ENCODE measurements at regions not wholly inside any gene's neighbourhood (a gene's known extent, or its start where the extent isn't known, plus 50 kb on each side); places are given as distances from the start of the nearest gene placed in this dataset.
"Not testable (repeated sequence)": the region's sequence is repeated elsewhere in the genome, so short reads cannot be mapped to it uniquely, and the experiment has no call there.

- Histone ChIP-seq H3K4me1 (ENCODE audit: low read depth, poor library complexity, severe bottlenecking) (no peaks in the 10 kb centered on the region), H3K27me3 (ENCODE audit: insufficient read depth, low read depth) (no peaks in the 10 kb centered on the region), H3K36me3 (ENCODE audit: insufficient read depth) (no peaks in the 10 kb centered on the region), H3K4me2 (no peak overlapping the region), H2AFZ (ENCODE audit: low read depth) (no peak overlapping the region), H3K9ac (no peak overlapping the region), H3K79me2 (ENCODE audit: insufficient read depth, low read depth) (no peaks in the 10 kb centered on the region), H3K27ac (no peak overlapping the region), H4K20me1 (ENCODE audit: insufficient read depth) (no peaks in the 10 kb centered on the region), H3K4me3 (IDR thresholded peaks at IDR 0.05; ENCODE audit: insufficient read depth, low read depth, low read length) (no peak overlapping the region)
- TF ChIP-seq CTCF (conservative IDR thresholded peaks at IDR 0.05; ENCODE audit: low read depth, low read length): no peak
Measured at GRCh38 chr20:12535316-12535715, 473.5 kb upstream of the SPTLC3 start.

GRCh38 chr20:12535770-12536169 is 473.0 kb upstream of the SPTLC3 start:
- H3K27ac ChIP-seq: no peak overlapping the region
- H3K4me2 ChIP-seq: no peak overlapping the region
- H3K36me3 ChIP-seq (ENCODE audit: insufficient read depth): no peaks in the 10 kb centered on the region
- H3K27me3 ChIP-seq (ENCODE audit: insufficient read depth, low read depth): no peaks in the 10 kb centered on the region
- H3K4me1 ChIP-seq (ENCODE audit: low read depth, poor library complexity, severe bottlenecking): no peaks in the 10 kb centered on the region
- no peak overlapping the region for H2AFZ ChIP-seq (ENCODE audit: low read depth)
- TF ChIP-seq CTCF (conservative IDR thresholded peaks at IDR 0.05; ENCODE audit: low read depth, low read length): no peak
- no peak overlapping the region for H3K4me3 ChIP-seq (IDR thresholded peaks at IDR 0.05; ENCODE audit: insufficient read depth, low read depth, low read length)
- H3K9ac ChIP-seq: no peak overlapping the region
- no peaks in the 10 kb centered on the region for H3K79me2 ChIP-seq (ENCODE audit: insufficient read depth, low read depth)
- H4K20me1 ChIP-seq (ENCODE audit: insufficient read depth): no peaks in the 10 kb centered on the region

DNA sequence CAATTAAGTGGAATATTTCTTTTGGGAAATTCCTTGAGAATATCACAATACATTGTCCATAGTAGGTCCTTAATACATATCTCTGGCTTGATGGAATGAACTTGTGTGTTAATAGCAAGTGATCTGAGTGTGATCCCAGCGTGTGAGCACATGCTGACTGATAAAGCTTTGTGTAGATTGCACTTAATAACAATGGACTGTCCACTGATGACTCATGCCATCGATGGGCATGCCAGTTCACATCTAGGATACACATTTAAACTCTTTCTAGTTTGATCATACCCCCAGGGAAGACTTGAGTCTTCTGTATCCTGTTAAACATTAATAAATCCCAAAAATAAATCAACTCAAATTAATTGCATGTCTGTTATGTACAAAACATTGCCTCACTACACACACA is 454.3 kb upstream of the SPTLC3 start:
- Histone ChIP-seq H2AFZ (ENCODE audit: low read depth) (no peak overlapping the region), H4K20me1 (ENCODE audit: insufficient read depth) (no peaks in the 10 kb centered on the region), H3K27me3 (ENCODE audit: insufficient read depth, low read depth) (no peaks in the 10 kb centered on the region), H3K27ac (no peak overlapping the region), H3K36me3 (ENCODE audit: insufficient read depth) (no peaks in the 10 kb centered on the region), H3K4me3 (IDR thresholded peaks at IDR 0.05; ENCODE audit: insufficient read depth, low read depth, low read length) (no peak overlapping the region), H3K4me2 (no peak overlapping the region), H3K9ac (no peak overlapping the region), H3K4me1 (ENCODE audit: low read depth, poor library complexity, severe bottlenecking) (no peaks in the 10 kb centered on the region), H3K79me2 (ENCODE audit: insufficient read depth, low read depth) (no peaks in the 10 kb centered on the region)
- no peak for TF ChIP-seq CTCF (conservative IDR thresholded peaks at IDR 0.05; ENCODE audit: low read depth, low read length)

DNA sequence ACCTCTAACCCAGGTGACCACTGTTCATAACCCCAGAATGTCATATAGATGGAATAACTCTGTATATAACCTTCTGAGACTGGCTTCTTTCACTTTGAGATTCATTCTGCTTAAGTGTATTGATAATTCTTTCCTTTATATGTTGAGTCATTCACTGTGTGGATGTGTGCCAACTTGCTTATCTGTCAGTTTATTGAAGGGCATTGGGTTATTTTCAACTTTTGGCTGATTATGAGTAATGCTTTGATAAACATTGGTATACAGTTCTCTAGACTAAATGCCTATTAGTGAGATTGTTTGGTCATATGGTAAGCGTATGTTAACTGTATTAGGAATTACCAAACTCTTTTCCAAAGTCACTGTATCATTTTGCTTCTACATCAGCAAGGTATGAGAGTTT is 453.4 kb upstream of the SPTLC3 start:
- Histone ChIP-seq H3K79me2 (ENCODE audit: insufficient read depth, low read depth) (no peaks in the 10 kb centered on the region), H3K27me3 (ENCODE audit: insufficient read depth, low read depth) (no peaks in the 10 kb centered on the region), H4K20me1 (ENCODE audit: insufficient read depth) (no peaks in the 10 kb centered on the region), H3K36me3 (ENCODE audit: insufficient read depth) (no peaks in the 10 kb centered on the region), H2AFZ (ENCODE audit: low read depth) (no peak overlapping the region), H3K4me1 (ENCODE audit: low read depth, poor library complexity, severe bottlenecking) (no peaks in the 10 kb centered on the region), H3K9ac (no peak overlapping the region), H3K27ac (no peak overlapping the region), H3K4me2 (no peak overlapping the region), H3K4me3 (IDR thresholded peaks at IDR 0.05; ENCODE audit: insufficient read depth, low read depth, low read length) (no peak overlapping the region)
- no peak for TF ChIP-seq CTCF (conservative IDR thresholded peaks at IDR 0.05; ENCODE audit: low read depth, low read length)

DNA sequence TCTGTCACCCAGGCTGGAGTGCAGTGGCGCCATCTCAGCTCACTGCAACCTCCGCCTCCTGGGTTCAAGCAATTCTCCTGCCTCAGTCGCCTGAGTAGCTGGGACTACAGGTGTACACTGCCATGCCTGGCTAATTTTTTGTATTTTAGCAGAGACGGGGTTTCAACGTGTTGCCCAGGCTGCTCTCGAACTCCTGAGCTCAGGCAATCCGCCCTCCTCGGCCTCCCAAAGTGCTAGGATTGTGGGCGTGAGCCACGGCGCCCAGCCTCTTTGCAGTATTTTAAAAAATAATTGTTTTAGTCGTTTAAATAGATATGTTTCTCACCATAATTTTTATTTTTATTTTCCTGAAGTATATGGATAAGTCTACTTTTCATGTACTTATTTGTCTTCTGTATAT is 452.9 kb upstream of the SPTLC3 start:
- H4K20me1 ChIP-seq (ENCODE audit: insufficient read depth): not testable (repeated sequence)

More for the DNA sequence above, 452.9 kb upstream of the SPTLC3 start:
- not testable (repeated sequence) for H3K4me3 ChIP-seq (IDR thresholded peaks at IDR 0.05; ENCODE audit: insufficient read depth, low read depth, low read length); H3K9ac ChIP-seq; H3K79me2 ChIP-seq (ENCODE audit: insufficient read depth, low read depth); H2AFZ ChIP-seq (ENCODE audit: low read depth); H3K4me2 ChIP-seq; H3K27me3 ChIP-seq (ENCODE audit: insufficient read depth, low read depth); H3K27ac ChIP-seq; H3K36me3 ChIP-seq (ENCODE audit: insufficient read depth); H3K4me1 ChIP-seq (ENCODE audit: low read depth, poor library complexity, severe bottlenecking)

Data from KMS-11 (cell line).